ENCODE measurements at regions not wholly inside any gene's neighbourhood (a gene's known extent, or its start where the extent isn't known, plus 50 kb on each side); places are given as distances from the start of the nearest gene placed in this dataset.

- DNase-seq (ENCODE audit: low spot score), result peak; percentile 32
Measured at GRCh38 chr7:24199978-24200377, 84.0 kb upstream of the NPY start.

- no peak for DNase-seq (ENCODE audit: low spot score)
Measured at GRCh38 chr7:24200407-24200966, 83.5 kb upstream of the NPY start.

- no peak for DNase-seq (ENCODE audit: low spot score)
Measured at GRCh38 chr7:24201226-24201625, 82.8 kb upstream of the NPY start.

- DNase-seq (ENCODE audit: low spot score), result no peak
Measured at GRCh38 chr7:24212073-24212472, 71.9 kb upstream of the NPY start.

- no peak for DNase-seq (ENCODE audit: low spot score)
Measured at GRCh38 chr7:24213311-24213710, 70.7 kb upstream of the NPY start.

- no peak for DNase-seq (ENCODE audit: low spot score)
Measured at GRCh38 chr7:24214670-24215069, 69.3 kb upstream of the NPY start.

- no peak for DNase-seq (ENCODE audit: low spot score)
Measured at GRCh38 chr7:24216576-24217125, 67.3 kb upstream of the NPY start.

GRCh38 chr7:24221500-24221899, 62.5 kb upstream of the NPY start:
- no peak for DNase-seq (ENCODE audit: low spot score)

GRCh38 chr7:24227068-24227467, 56.9 kb upstream of the NPY start:
- DNase-seq (ENCODE audit: low spot score), result no peak

- no peak for DNase-seq (ENCODE audit: low spot score)
Measured at GRCh38 chr7:24227603-24228359, 56.2 kb upstream of the NPY start.

GRCh38 chr7:24229481-24230226, 54.3 kb upstream of the NPY start:
- no peak for DNase-seq (ENCODE audit: low spot score)

- DNase-seq (ENCODE audit: low spot score), result no peak
Measured at GRCh38 chr7:24231493-24231892, 52.5 kb upstream of the NPY start.

GRCh38 chr7:24233386-24233785, 50.6 kb upstream of the NPY start:
- no peak for DNase-seq (ENCODE audit: low spot score)
